ENCODE measurements at regions not wholly inside any gene's neighbourhood (a gene's known extent, or its start where the extent isn't known, plus 50 kb on each side); places are given as distances from the start of the nearest gene placed in this dataset.
"Not testable (repeated sequence)": the region's sequence is repeated elsewhere in the genome, so short reads cannot be mapped to it uniquely, and the experiment has no call there.

DNA sequence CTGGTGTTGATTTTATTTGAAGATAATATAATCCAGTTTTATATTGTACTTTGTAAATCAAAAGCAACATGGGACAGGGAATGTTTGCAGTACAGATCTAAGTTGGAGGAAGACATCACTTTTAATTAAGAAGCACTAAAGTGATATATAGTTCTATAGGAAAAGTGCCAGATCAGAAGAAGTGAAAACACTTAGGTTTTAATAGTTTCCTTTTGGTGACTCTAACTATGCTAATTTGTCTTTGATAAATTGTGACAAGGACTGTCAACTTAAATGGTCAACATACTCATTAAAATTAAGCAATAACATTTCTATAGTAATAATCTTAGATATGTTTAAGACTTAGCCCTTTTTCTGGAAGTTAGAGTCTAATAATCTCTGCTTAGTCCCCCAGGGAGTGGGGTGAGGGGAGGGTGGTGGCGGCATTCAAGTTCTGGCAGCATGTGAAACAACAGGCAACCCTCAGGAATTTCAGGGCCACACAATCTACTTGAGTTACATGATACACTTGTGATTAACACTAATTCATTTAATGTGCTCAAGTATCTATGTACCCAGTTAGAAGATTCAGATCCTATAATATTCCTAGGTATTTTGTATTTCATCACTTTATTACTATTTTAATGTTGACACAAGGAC is 1026.5 kb downstream of the NR2F1-AS1 start:
- Histone ChIP-seq H3K4me3 (no peak overlapping the region), H3K9me3 (peaks cover 4% of the 10 kb centered on the region; the same call in 1 of the 2 replicates), H3K36me3 (no peaks in the 10 kb centered on the region), H3K27me3 (no peaks in the 10 kb centered on the region)
- no peak for DNase-seq

GRCh38 chr5:92553326-92553725 is 1027.7 kb downstream of the NR2F1-AS1 start:
- no peak for DNase-seq
- Histone ChIP-seq H3K36me3 (no peaks in the 10 kb centered on the region), H3K9me3 (peaks cover 7% of the 10 kb centered on the region; the same call in 1 of the 2 replicates), H3K4me3 (no peak overlapping the region), H3K27me3 (no peaks in the 10 kb centered on the region)

- Histone ChIP-seq H3K4me3 (no peak overlapping the region), H3K9me3 (peaks cover 7% of the 10 kb centered on the region; the same call in 1 of the 2 replicates), H3K36me3 (no peaks in the 10 kb centered on the region), H3K27me3 (no peaks in the 10 kb centered on the region)
- peak; percentile 53 for DNase-seq
These were observed 1028.5 kb downstream of the NR2F1-AS1 start for GRCh38 chr5:92552206-92553160.

DNA sequence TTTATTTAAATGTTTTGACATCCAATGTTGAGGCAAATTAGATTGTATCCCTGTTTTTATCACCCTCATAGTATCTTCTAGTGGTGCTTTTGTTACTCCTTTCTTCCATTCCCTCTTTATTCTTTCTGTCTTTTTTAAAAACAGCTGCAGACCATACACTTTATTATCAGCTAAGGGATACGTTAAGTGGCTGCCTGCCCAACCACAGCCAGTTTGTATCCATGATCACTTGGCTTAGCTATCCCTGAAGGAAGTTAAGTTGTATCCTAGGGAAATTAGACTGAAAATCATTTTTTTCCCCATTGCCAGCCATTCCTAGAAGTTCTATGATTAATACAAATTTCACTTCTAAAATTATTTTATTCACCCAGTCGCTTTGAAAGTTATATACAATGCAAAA is 1032.7 kb downstream of the NR2F1-AS1 start:
- H3K36me3 ChIP-seq = no peaks in the 10 kb centered on the region
- no peaks in the 10 kb centered on the region for H3K27me3 ChIP-seq
- peak; percentile 56 for DNase-seq
- peaks cover 7% of the 10 kb centered on the region; the same call in 1 of the 2 replicates for H3K9me3 ChIP-seq
- H3K4me3 ChIP-seq = no peak overlapping the region

DNA sequence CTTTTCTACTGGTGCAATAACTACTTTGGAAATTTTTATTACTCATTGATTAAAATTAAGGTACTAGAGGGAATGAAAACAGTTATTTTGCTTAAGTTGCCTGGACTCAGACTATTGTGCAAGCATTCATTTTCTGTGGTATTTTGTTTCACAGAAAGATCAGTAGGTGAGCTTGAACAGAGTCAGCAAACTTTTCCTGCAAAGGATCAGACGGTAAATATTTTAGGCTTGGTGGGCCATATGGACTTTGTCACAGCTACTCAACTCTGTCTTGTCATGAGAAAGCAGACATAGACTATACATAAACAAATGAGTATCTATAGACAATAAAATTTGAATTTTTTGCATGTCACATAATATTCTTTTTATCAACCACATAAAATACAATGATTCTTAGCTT is 1036.4 kb downstream of the NR2F1-AS1 start:
- DNase-seq = no peak
- Histone ChIP-seq H3K27me3 (no peaks in the 10 kb centered on the region), H3K36me3 (no peaks in the 10 kb centered on the region)

DNA sequence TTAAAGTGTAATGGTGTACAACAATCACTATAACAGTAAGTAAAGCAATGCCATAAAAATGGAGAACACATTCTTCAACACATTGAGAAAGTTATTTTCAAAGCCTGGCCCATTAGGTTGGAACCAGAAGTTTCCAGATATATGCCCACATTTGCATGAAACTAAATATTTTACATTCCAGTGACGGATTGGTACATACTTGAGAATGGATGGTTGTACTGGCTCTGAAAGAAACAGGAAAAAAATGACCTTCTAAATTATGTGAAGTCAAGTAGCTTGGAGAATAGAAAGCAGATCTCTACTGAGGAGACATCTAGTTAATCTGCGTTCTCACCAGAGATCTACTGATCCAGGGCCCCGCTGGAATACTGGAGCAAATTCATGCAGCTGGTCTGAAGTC is 1037.0 kb downstream of the NR2F1-AS1 start:
- H3K36me3 ChIP-seq = no peaks in the 10 kb centered on the region
- no peak overlapping the region for H3K4me3 ChIP-seq
- no peaks in the 10 kb centered on the region for H3K27me3 ChIP-seq
- no peak for DNase-seq
- H3K9me3 ChIP-seq = peaks cover 2% of the 10 kb centered on the region; the same call in 1 of the 2 replicates

More for the DNA sequence above, 1036.4 kb downstream of the NR2F1-AS1 start:
- H3K4me3 ChIP-seq = no peak overlapping the region
- H3K9me3 ChIP-seq = peaks cover 2% of the 10 kb centered on the region; the same call in 1 of the 2 replicates

DNA sequence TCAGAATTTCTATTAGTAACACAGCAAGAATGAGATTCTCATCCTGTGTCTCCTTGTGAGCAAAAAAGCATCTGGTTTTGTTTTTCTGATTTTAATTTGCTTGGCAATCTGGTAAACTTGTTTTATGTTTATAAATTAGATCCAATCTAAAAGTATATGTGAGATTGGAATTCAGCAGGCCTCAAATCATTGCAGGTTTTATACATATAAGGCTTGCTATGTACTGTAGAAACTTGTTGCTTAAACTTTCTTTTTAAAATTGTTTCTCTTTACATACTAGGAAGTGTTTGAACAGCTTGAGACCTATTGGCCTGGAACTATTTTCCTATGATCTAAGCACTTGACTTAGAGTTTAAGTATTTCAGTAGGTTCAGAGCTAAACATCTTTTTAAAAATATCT is 1037.8 kb downstream of the NR2F1-AS1 start:
- Histone ChIP-seq H3K27me3 (no peaks in the 10 kb centered on the region), H3K36me3 (no peaks in the 10 kb centered on the region), H3K4me3 (no peak overlapping the region), H3K9me3 (no peaks in the 10 kb centered on the region; the same call in 1 of the 2 replicates)
- no peak for DNase-seq

GRCh38 chr5:92542017-92542416 is 1039.0 kb downstream of the NR2F1-AS1 start:
- not testable (repeated sequence) for H3K4me3 ChIP-seq, DNase-seq, H3K9me3 ChIP-seq, H3K36me3 ChIP-seq, H3K27me3 ChIP-seq

GRCh38 chr5:92527311-92528078 is 1053.5 kb downstream of the NR2F1-AS1 start:
- Histone ChIP-seq H3K27me3 (no peaks in the 10 kb centered on the region), H3K9me3 (peaks cover 2% of the 10 kb centered on the region; the same call in 1 of the 2 replicates), H3K36me3 (no peaks in the 10 kb centered on the region), H3K4me3 (no peak overlapping the region)
- no peak for DNase-seq

DNA sequence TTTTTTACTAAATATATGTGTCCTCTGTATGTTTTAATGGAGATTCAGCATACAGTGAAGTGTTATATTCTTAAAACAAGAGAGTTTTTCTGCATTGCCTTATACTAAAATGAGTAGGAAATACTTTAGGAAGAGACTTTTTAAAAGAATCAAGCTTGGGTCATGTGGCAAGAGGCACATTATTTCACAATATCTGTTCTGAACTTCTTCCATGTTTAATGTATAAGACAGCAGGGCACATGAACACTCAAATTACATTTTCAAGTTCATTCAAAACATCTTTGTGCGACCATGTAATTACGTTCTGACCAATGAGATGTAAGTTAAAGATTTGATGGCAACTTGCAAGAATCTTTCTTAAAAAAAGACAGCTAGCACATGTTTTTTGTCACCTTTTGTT is 1055.9 kb downstream of the NR2F1-AS1 start:
- DNase-seq = no peak
- Histone ChIP-seq H3K36me3 (no peaks in the 10 kb centered on the region), H3K9me3 (no peaks in the 10 kb centered on the region), H3K4me3 (no peak overlapping the region), H3K27me3 (no peaks in the 10 kb centered on the region)

DNA sequence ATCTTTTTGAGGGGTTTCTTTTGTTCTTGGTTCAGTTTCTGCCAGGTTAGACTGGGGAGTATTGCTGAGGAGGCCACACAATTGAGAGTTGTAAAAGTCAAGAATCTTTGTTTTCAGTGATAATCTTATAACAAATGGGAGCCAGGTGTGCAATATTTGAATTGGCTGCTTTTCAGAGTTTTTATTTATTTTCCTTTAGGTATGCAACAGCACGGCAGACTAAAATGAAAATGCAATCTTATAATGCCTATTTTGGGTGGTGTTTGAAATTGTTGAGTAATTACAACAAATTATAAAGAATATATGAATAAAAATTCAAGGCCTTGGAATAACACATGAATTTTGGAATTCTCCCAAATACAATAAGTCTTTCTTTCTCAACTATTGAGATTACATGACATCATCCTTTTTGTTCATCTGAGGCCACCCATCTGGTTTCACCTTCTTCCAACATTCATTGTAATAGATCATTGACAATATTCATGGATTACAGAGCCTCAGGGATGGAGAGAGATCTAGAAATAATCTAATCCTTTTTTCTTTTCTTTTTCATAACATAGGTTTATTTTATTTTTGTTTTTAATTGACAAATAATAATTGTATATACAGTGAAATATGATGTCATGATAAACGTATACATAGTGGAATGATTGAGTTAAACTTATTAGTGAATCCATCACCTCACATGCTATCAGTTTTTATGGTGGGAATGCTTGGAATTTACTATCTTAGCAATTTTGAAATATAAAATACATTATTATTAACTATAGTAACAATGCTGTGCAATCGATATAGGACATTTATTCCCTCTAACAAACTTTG is 1061.0 kb downstream of the NR2F1-AS1 start:
- Histone ChIP-seq H3K4me3 (no peak overlapping the region), H3K36me3 (no peaks in the 10 kb centered on the region), H3K9me3 (no peaks in the 10 kb centered on the region), H3K27me3 (no peaks in the 10 kb centered on the region)
- no peak for DNase-seq

DNA sequence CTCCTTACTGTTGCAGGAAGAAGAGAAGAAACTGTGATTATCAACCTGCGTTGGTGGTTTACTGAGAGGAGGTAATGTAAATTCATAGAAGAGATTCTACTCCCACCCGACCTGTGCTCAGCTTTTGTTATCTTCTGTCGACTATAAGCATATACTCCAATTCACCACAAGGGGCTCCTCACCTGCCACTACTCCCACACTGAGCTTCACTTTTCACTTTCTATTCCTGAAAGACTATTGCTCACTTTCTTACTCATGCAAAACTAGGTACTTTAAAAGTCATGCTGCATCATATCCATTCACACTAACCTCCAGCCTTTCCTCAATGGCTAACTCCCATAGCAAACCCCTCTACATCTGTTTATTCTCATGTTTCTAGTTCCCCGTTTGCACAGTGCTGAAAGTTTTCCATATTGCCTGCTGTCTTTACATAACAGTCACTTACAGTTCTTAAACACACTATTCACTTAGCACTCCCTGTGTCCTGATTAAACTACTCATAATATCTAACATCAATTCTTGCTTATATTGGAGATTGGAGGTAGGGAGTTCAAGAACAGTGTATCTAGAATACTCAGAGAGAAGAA is 1062.6 kb downstream of the NR2F1-AS1 start:
- Histone ChIP-seq H3K9me3 (peaks cover 3% of the 10 kb centered on the region; the same call in 1 of the 2 replicates), H3K36me3 (no peaks in the 10 kb centered on the region), H3K27me3 (no peaks in the 10 kb centered on the region), H3K4me3 (no peak overlapping the region)
- DNase-seq = peak; percentile 2

DNA sequence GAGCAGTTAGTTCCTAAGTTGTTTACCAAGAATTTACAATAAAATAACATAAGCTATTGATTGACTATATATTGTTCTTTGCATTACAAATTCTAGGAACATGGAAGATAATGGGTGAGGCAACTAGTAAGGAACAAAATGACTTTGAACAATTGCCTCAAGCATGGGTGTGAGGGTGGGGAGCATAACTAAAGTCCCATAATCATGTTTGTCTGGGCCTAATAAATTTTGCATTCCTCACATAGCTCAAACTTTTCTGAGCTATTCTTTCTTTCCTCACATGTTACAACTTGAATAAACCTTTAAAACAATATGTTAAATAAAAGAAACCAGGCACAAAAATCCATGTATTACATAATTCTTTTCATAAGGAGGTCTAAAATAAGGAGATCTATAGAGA is 1066.1 kb downstream of the NR2F1-AS1 start:
- H3K9me3 ChIP-seq = peaks cover 19% of the 10 kb centered on the region
- H3K4me3 ChIP-seq = no peak overlapping the region
- DNase-seq = no peak
- H3K27me3 ChIP-seq = no peaks in the 10 kb centered on the region
- H3K36me3 ChIP-seq = no peaks in the 10 kb centered on the region

DNA sequence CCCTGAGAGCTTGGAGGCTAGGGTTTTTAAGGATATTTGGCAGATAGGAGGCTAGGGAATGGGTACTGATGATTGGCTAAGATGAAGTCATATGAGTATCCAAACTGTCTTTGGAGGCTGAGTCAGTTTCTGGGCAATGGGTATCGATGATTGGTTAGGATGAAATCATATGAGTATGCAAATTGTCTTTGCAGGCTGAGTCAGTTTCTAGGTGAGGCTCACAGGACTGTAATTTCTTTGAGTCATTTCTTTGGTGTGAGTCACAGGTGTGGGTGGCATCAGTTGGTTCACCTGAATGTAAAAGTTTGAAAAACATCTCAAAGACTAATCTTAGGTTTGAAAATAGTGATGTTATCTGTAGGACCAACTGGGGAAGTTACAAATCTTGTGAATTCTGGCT is 1068.0 kb downstream of the NR2F1-AS1 start:
- H3K27me3 ChIP-seq = no peaks in the 10 kb centered on the region
- DNase-seq = peak; percentile 0
- H3K4me3 ChIP-seq = no peak overlapping the region
- H3K9me3 ChIP-seq = peaks cover 28% of the 10 kb centered on the region
- H3K36me3 ChIP-seq = no peaks in the 10 kb centered on the region

DNA sequence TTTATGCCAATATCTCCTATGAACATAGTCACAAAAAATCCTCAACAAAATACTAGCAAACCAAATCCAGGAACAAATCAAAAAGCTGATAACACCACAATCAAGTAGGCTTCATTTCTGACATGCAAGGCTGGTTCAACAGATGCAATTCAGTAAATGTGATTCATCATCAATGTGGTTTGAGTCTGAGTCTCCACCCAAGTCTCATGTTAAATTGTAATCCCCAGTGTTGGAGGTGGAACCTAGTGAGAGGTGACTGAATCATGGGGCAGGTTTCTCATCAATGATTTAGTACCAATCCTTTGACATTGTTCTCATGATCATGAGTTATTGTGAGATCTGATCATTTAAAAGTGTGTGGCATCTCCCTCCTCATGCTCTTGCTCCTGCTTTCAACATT is 1072.7 kb downstream of the NR2F1-AS1 start:
- no peak for DNase-seq
- Histone ChIP-seq H3K27me3 (no peaks in the 10 kb centered on the region), H3K36me3 (no peaks in the 10 kb centered on the region)

DNA sequence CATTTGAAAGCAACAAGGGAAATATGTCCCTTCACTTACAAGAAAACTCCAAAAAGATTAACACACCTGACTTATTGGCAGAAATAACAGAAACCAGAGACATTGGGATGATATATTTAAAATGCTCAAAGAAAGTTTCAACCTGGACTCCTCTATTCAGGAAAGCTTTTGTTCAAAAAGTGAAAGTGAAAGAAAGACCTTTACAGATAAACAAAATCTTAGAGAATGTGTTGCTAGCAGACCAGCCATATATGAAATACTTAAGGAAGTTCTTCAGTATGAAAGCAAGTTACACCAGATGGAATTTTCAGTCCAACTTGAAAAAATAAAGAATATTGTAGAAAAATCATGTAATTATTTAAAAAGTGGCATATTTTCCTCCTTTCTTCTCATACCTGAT is 1075.1 kb downstream of the NR2F1-AS1 start:
- peak overlapping the region; percentile 37 for H3K4me3 ChIP-seq

More for the DNA sequence above, 1072.7 kb downstream of the NR2F1-AS1 start:
- Histone ChIP-seq H3K4me3 (no peak overlapping the region), H3K9me3 (peaks cover 27% of the 10 kb centered on the region)

More for the DNA sequence above, 1075.1 kb downstream of the NR2F1-AS1 start:
- H3K9me3 ChIP-seq = peaks cover 13% of the 10 kb centered on the region
- H3K27me3 ChIP-seq = no peaks in the 10 kb centered on the region
- no peaks in the 10 kb centered on the region for H3K36me3 ChIP-seq
- DNase-seq = no peak
